LNCAP (cell line): ENCODE measurements at regions not wholly inside any gene's neighbourhood (a gene's known extent, or its start where the extent isn't known, plus 50 kb on each side); places are given as distances from the start of the nearest gene placed in this dataset.

Experiments
- TF ChIP-seq, protein P1 (sequence below): fragments of 450-650 bp; IDR thresholded peaks from 2 replicates; pipeline ENCODE4 v1.5.1; 2017; ENCODE audit warnings: mild to moderate bottlenecking

DNA sequence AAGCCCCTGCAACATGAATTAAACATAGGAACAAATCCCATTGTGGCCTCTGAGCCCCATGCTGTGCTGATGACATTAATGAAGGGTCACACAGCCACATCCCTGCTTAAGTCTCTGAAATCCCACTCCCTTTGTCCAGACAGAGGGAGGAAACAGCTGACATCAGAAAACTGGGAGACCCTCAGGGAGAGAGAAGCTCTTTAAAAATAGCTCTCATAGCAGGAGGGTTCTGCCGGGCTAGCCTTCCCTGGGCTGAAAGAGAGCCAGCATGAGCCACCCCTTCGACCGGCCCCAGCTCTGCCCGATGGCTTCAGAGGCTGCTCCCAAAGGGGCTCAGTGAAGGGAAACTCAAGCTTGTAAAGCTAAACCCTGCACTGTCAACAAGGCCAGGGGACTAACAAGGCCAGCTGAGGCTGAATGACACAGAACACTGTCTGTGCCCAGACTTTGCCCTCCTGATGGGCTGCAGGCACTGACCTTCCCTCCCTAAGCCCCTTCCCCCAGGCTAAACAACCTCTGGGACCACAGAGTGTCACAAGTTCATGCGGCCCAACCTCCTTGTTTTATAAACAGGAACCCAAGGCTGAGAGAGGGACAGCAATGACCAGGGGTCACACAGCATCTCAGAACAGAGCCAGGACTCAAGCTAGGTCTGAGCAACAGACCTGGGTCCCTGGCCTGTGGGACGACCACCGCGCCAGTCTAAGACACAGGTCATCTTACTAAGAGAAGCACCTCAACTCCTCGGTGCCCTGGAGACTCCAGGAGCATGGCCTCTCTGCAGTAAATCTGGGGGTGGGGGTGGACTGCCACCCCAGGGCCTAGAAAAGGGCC lies 163.8 kb downstream of the CHST1 start:
- TF ChIP-seq, protein P1, sequence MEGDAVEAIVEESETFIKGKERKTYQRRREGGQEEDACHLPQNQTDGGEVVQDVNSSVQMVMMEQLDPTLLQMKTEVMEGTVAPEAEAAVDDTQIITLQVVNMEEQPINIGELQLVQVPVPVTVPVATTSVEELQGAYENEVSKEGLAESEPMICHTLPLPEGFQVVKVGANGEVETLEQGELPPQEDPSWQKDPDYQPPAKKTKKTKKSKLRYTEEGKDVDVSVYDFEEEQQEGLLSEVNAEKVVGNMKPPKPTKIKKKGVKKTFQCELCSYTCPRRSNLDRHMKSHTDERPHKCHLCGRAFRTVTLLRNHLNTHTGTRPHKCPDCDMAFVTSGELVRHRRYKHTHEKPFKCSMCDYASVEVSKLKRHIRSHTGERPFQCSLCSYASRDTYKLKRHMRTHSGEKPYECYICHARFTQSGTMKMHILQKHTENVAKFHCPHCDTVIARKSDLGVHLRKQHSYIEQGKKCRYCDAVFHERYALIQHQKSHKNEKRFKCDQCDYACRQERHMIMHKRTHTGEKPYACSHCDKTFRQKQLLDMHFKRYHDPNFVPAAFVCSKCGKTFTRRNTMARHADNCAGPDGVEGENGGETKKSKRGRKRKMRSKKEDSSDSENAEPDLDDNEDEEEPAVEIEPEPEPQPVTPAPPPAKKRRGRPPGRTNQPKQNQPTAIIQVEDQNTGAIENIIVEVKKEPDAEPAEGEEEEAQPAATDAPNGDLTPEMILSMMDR, result no peak

GRCh38 chr11:45500451-45500850 lies 165.0 kb downstream of the CHST1 start:
- TF ChIP-seq, protein P1, result no peak

DNA sequence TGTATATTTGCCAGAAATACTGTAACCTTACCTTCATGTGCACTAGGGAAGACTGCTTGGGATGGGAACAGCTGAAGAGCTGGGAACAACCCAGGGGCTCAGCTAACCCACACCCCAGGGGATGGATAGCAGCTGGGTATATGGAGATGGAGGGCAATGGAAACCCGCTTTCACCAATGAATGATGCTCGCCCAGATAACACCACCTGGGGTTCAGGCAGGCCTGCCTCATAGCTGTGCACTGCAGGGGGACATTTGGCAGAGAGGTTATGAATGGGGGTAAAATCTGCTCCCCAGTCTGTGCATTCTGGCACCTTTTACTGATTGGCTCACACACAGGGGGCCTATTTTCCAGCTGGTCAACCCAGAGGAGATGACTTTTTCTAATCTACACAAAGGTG lies 170.7 kb downstream of the CHST1 start:
- TF ChIP-seq, protein P1, result no peak

- TF ChIP-seq, protein P1, result no peak
Observed at GRCh38 chr11:45489281-45489905, 176.0 kb downstream of the CHST1 start.

- TF ChIP-seq, protein P1, result no peak
Observed at GRCh38 chr11:45486461-45486860, 179.0 kb downstream of the CHST1 start.

GRCh38 chr11:45485070-45485707 lies 180.2 kb downstream of the CHST1 start:
- TF ChIP-seq, protein P1, result no peak

DNA sequence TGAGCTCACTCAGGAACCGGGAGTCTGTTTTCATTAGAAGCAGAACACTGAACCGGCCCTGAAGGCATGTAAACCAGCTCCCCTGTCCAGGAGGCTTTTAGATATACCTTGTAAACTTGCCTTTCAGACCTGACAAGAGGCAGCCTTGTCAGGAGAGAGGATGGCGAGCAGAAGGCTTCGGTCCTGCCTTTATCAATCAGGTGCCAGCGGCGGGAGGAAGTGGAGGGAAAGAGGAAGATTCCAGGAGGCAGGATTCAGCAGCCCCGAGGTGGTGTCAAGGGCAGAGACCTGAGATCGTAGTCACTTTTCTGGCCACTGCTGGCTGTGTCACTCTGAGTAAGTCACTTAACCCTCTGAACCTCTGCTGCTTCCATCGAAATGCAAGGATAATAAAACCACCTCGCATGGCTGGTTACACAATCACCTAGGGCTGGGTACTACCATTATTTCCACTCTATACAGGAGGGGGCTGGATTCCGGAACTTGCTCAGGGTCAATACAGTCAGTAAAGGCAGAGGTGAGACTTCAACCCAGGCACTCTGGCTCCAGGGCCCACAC lies 181.0 kb downstream of the CHST1 start:
- TF ChIP-seq, protein P1, result no peak
